ENCODE measurements at regions not wholly inside any gene's neighbourhood (a gene's known extent, or its start where the extent isn't known, plus 50 kb on each side); places are given as distances from the start of the nearest gene placed in this dataset.

- TF ChIP-seq CTCF (IDR thresholded peaks at IDR 0.05; ENCODE audit: borderline replicate concordance, extremely low read depth, low read length, poor library complexity, severe bottlenecking): no peak
- TF ChIP-seq EZH2 (IDR thresholded peaks at IDR 0.05; ENCODE audit: borderline replicate concordance, low read depth, low read length, severe bottlenecking): no peak
These were observed 51.0 kb upstream of the BARHL2 start for GRCh38 chr1:90768098-90768497.

Data from DND-41 (cell line).